Neutrophil (primary cell): ENCODE measurements at regions not wholly inside any gene's neighbourhood (a gene's known extent, or its start where the extent isn't known, plus 50 kb on each side); places are given as distances from the start of the nearest gene placed in this dataset.

Source experiments
- H3K27ac ChIP-seq: fragments of 200-600 bp; sonication (generic); 2 replicates; pipeline ENCODE4 v1.5.1; 2016; ENCODE audit warnings: mild to moderate bottlenecking, moderate library complexity
- H3K27me3 ChIP-seq: fragments of 200-600 bp; sonication (generic); 2 replicates; pipeline ENCODE4 v1.6.0; 2016; ENCODE audit warnings: mild to moderate bottlenecking
- H3K36me3 ChIP-seq: fragments of 200-600 bp; sonication (generic); 2 replicates; pipeline ENCODE4 v1.5.1; 2017
- H3K4me1 ChIP-seq, 2 experiments: fragments of 200-600 bp in 1 of 2; sonication (generic) in 1 of 2; 1 replicate in 1 of 2; 2 replicates in 1 of 2; pipeline versions ENCODE4 v1.5.1 to v1.6.1; 2013 to 2016; ENCODE audit warnings: low read depth in 1 of 2, low read length in 1 of 2, mild to moderate bottlenecking in 1 of 2, moderate library complexity in 1 of 2; ENCODE audit not compliant: control insufficient read depth in 1 of 2, insufficient read depth in 1 of 2
- H3K4me3 ChIP-seq, 2 experiments: fragments of 200-600 bp in 1 of 2; sonication (generic) in 1 of 2; 1 replicate in 1 of 2; 2 replicates in 1 of 2; pipeline ENCODE4 v1.5.1; 2013 to 2016; ENCODE audit warnings: low read depth in 1 of 2, low read length in 1 of 2, mild to moderate bottlenecking in 1 of 2, moderate library complexity in 1 of 2
- H3K9me3 ChIP-seq: fragments of 200-600 bp; sonication (generic); 2 replicates; pipeline ENCODE4 v1.5.1; 2016
- CTCF ChIP-seq: fragments of 200-600 bp; sonication (generic); IDR thresholded peaks from 2 replicates; pipeline ENCODE4 v1.5.1; 2016; ENCODE audit warnings: antibody characterized with exemption

GRCh38 chr3:18795078-18795477 lies 353.2 kb upstream of the KCNH8 start:
- no peaks in the 10 kb centered on the region for H3K4me1 ChIP-seq
- no peak for TF ChIP-seq CTCF
- H3K27me3 ChIP-seq = no peaks in the 10 kb centered on the region
- no peaks in the 10 kb centered on the region for H3K9me3 ChIP-seq
- no peaks in the 10 kb centered on the region for H3K36me3 ChIP-seq
- no peak overlapping the region for H3K4me3 ChIP-seq
- no peak overlapping the region for H3K27ac ChIP-seq

- Histone ChIP-seq H3K9me3 (no peaks in the 10 kb centered on the region), H3K4me1 (no peaks in the 10 kb centered on the region), H3K4me3 (no peak overlapping the region), H3K36me3 (no peaks in the 10 kb centered on the region), H3K27me3 (no peaks in the 10 kb centered on the region), H3K27ac (no peak overlapping the region)
- no peak for TF ChIP-seq CTCF
Measured at GRCh38 chr3:18791752-18792151, 356.6 kb upstream of the KCNH8 start.

GRCh38 chr3:18791182-18791581 lies 357.1 kb upstream of the KCNH8 start:
- Histone ChIP-seq H3K4me1 (no peaks in the 10 kb centered on the region), H3K36me3 (no peaks in the 10 kb centered on the region), H3K4me3 (no peak overlapping the region), H3K27ac (no peak overlapping the region), H3K27me3 (no peaks in the 10 kb centered on the region), H3K9me3 (no peaks in the 10 kb centered on the region)
- no peak for TF ChIP-seq CTCF

GRCh38 chr3:18790384-18790783 lies 357.9 kb upstream of the KCNH8 start:
- Histone ChIP-seq H3K4me3 (no peak overlapping the region), H3K36me3 (no peaks in the 10 kb centered on the region), H3K27ac (no peak overlapping the region), H3K4me1 (no peaks in the 10 kb centered on the region), H3K9me3 (no peaks in the 10 kb centered on the region), H3K27me3 (no peaks in the 10 kb centered on the region)
- TF ChIP-seq CTCF = no peak

- TF ChIP-seq CTCF = no peak
- no peaks in the 10 kb centered on the region for H3K4me1 ChIP-seq
Measured at GRCh38 chr3:18789734-18790133, 358.6 kb upstream of the KCNH8 start.

GRCh38 chr3:18787441-18787840 lies 360.9 kb upstream of the KCNH8 start:
- no peaks in the 10 kb centered on the region for H3K9me3 ChIP-seq
- no peaks in the 10 kb centered on the region for H3K27me3 ChIP-seq
- TF ChIP-seq CTCF = no peak
- no peak overlapping the region for H3K27ac ChIP-seq
- H3K4me1 ChIP-seq = no peaks in the 10 kb centered on the region
- H3K4me3 ChIP-seq = no peak overlapping the region
- H3K36me3 ChIP-seq = no peaks in the 10 kb centered on the region

More at GRCh38 chr3:18789734-18790133, 358.6 kb upstream of the KCNH8 start:
- Histone ChIP-seq H3K36me3 (no peaks in the 10 kb centered on the region), H3K4me3 (no peak overlapping the region), H3K9me3 (no peaks in the 10 kb centered on the region), H3K27ac (no peak overlapping the region), H3K27me3 (no peaks in the 10 kb centered on the region)
